Calu3 (cell line): ENCODE measurements at regions not wholly inside any gene's neighbourhood (a gene's known extent, or its start where the extent isn't known, plus 50 kb on each side); places are given as distances from the start of the nearest gene placed in this dataset.
A peak's percentile ranks its signal among the peaks of the same experiment; 100 is the strongest.

Experiments
- BruUV-seq: library from RNA; stranded (reverse); fragments of 400-500 nt; replicated peaks from 2 replicates; lab custom pipeline; 2021; lab: Mats Ljungman, UMichigan
- CTCF ChIA-PET: fragments of 300-600 bp; sonication (Branson Sonifier 250); formaldehyde crosslinking; loops from one replicate; lab custom pipeline; 2022; ENCODE audit warnings: antibody characterized with exemption; lab: Charles Lee
- DNase-seq: peaks from one replicate; pipeline ENCODE4 v3.0.0; 2022
- H3K27ac Mint-ChIP-seq: one replicate; pipeline ENCODE4 v1.8.0; 2022; ENCODE audit warnings: mixed read lengths; ENCODE audit not compliant: unreplicated experiment
- H3K27me3 Mint-ChIP-seq: one replicate; pipeline ENCODE4 v1.8.0; 2022; ENCODE audit warnings: mixed read lengths; ENCODE audit not compliant: unreplicated experiment
- H3K36me3 Mint-ChIP-seq: one replicate; pipeline ENCODE4 v1.8.0; 2022; ENCODE audit warnings: mild to moderate bottlenecking, moderate library complexity, mixed read lengths; ENCODE audit not compliant: insufficient read depth, unreplicated experiment
- H3K4me1 Mint-ChIP-seq: one replicate; pipeline ENCODE4 v1.8.0; 2022; ENCODE audit warnings: mild to moderate bottlenecking, low read depth, mixed read lengths; ENCODE audit not compliant: unreplicated experiment
- H3K4me3 Mint-ChIP-seq: one replicate; pipeline ENCODE4 v1.8.0; 2022; ENCODE audit warnings: mild to moderate bottlenecking, low read depth, moderate library complexity, mixed read lengths; ENCODE audit not compliant: unreplicated experiment
- H3K9me3 Mint-ChIP-seq: one replicate; pipeline ENCODE4 v1.8.0; 2022; ENCODE audit warnings: low read depth, mixed read lengths; ENCODE audit not compliant: unreplicated experiment
- CTCF ChIP-seq: fragments of 200-600 bp; IDR thresholded peaks from one replicate; pipeline ENCODE4 v1.8.0; 2022; ENCODE audit warnings: antibody characterized with exemption; ENCODE audit not compliant: unreplicated experiment
- intact Hi-C: fragments of 100-400 bp; cut with micrococcal nuclease; formaldehyde crosslinking; loops from one replicate; pipeline ENCODE4 v1.10.0; 2022; ENCODE audit not compliant: unreplicated experiment

GRCh38 chr14:51398898-51399297, 158.9 kb downstream of the TMX1 start:
- BruUV-seq = no TSS peak
- H3K9me3 Mint-ChIP-seq = no peaks in the 10 kb centered on the region
- intact Hi-C loops = loop anchor here (10.0 kb wide), 1 partner anchor 136 kb away; no protein-coding TSS in a partner anchor
- TF ChIP-seq CTCF = no peak
- CTCF ChIA-PET = interaction anchor here (1.0 to 1.1 kb wide), 2 partner anchors 57 to 253 kb away, joined by 3 to 4 read pairs; partner anchors contain the start of gene FRMD6
- H3K4me3 Mint-ChIP-seq = peak overlapping the region; percentile 56
- H3K4me1 Mint-ChIP-seq = peaks cover 50% of the 10 kb centered on the region
- peak overlapping the region; percentile 95 for H3K27ac Mint-ChIP-seq
- DNase-seq = peak; percentile 42
- peaks cover 17% of the 10 kb centered on the region for H3K36me3 Mint-ChIP-seq
- H3K27me3 Mint-ChIP-seq = no peaks in the 10 kb centered on the region

- Mint-ChIP-seq H3K27me3 (no peaks in the 10 kb centered on the region), H3K27ac (peak overlapping the region; percentile 12), H3K9me3 (no peaks in the 10 kb centered on the region), H3K4me3 (no peak overlapping the region), H3K36me3 (peaks cover 17% of the 10 kb centered on the region), H3K4me1 (peaks cover 42% of the 10 kb centered on the region)
- intact Hi-C loops = no loop called here
- CTCF ChIA-PET = no interaction called here
- no peak for DNase-seq
- no peak for TF ChIP-seq CTCF
- BruUV-seq = no TSS peak
Observed at GRCh38 chr14:51400139-51400538, 160.1 kb downstream of the TMX1 start.

GRCh38 chr14:51401272-51401671, 161.2 kb downstream of the TMX1 start:
- intact Hi-C loops = no loop called here
- Mint-ChIP-seq H3K36me3 (peaks cover 13% of the 10 kb centered on the region), H3K27me3 (no peaks in the 10 kb centered on the region), H3K9me3 (peaks cover 3% of the 10 kb centered on the region), H3K4me1 (peaks cover 31% of the 10 kb centered on the region), H3K27ac (no peak overlapping the region), H3K4me3 (no peak overlapping the region)
- no peak for TF ChIP-seq CTCF
- DNase-seq = no peak
- CTCF ChIA-PET = no interaction called here
- no TSS peak for BruUV-seq

GRCh38 chr14:51401756-51402155, 161.7 kb downstream of the TMX1 start:
- Mint-ChIP-seq H3K27me3 (no peaks in the 10 kb centered on the region), H3K4me3 (no peak overlapping the region), H3K36me3 (peaks cover 8% of the 10 kb centered on the region), H3K4me1 (peaks cover 26% of the 10 kb centered on the region), H3K9me3 (peaks cover 3% of the 10 kb centered on the region), H3K27ac (no peak overlapping the region)
- CTCF ChIA-PET = no interaction called here
- intact Hi-C loops = no loop called here
- TF ChIP-seq CTCF = no peak
- no peak for DNase-seq
- BruUV-seq = no TSS peak
